ENCODE measurements at regions not wholly inside any gene's neighbourhood (a gene's known extent, or its start where the extent isn't known, plus 50 kb on each side); places are given as distances from the start of the nearest gene placed in this dataset.
A peak's percentile ranks its signal among the peaks of the same experiment; 100 is the strongest.

GRCh38 chr7:23981314-23981713 lies 271.3 kb downstream of the STK31 start:
- DNase-seq = no peak

DNA sequence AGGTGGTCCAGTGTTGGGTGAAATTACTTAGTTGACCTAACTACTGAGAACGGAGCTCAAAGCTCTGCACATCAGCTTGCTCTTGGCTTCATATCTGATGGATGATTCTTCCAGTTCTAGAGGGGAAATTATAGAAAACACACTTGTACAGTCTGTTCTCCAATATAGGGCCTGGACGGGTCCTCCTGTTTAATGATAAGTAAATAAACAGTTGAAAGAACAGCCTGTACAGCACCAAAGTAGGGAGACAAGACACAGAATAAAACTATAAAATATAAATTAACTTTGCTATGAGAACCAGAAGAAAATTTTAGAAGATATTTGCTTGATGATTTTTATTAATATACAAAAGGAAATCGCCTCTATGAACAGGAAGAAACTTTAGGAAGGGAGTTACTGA lies 271.7 kb downstream of the STK31 start:
- DNase-seq = no peak

- DNase-seq = no peak
Measured at GRCh38 chr7:24005517-24005916, 278.5 kb upstream of the NPY start.

DNA sequence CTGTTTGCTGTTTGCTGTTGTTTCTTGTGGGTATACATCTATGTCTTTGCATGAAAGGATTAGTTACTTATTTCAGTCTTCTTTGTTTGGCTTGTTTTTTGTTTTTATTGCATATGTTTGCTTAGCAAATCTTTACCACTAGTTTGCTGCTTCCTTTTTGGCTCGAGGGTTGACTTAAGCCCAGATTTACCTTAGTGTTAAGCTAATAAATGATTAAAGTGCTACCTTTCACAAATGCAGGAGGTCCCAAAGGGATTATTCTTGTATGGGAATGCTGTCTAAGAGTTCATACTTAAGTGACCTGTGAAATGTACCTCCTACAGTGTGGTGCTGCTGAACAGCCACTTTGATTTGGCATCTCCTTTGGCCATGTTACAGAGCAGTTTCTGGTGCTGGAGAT lies 273.5 kb upstream of the NPY start:
- DNase-seq = no peak

DNA sequence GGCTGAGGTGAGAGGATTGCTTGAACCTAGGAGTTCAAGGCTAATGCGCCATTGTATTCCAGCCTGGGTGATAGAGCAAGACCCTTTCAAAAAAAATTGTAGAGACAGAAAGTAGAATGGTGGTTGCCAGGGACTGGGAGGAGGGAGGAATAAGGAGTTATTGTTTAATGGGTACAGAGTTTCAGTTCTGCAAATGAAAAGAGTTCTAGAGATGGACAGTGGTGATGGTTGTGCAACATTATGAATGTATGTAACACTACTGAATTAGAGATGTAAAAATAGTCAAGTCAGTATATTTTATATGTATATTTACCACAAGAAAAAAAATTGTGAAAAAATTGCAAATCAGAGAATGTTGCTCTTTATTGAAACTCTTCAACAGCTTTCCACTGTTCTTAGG lies 266.5 kb upstream of the NPY start:
- DNase-seq = no peak

DNA sequence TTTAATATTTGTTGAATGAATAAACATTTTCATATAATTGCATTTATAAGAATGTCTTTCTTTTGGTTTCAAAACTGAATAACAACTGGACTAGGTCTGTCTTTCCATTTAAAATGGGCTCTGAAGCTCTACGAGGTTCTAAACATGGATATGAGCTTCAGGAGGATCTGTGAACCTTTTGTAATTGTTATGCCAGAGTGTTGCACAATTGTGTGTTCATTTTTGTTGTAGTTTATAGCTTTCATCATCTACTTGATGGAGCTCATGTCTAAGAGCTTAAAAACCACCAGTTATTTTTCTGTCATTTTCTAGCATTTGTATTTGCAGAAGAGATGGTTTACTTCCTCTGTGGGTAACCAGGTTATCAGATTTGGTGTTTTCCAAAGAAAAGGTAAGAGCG lies 265.7 kb upstream of the NPY start:
- no peak for DNase-seq

GRCh38 chr7:24019841-24020240 lies 264.1 kb upstream of the NPY start:
- DNase-seq = no peak

GRCh38 chr7:24024276-24025068 lies 259.5 kb upstream of the NPY start:
- peak; percentile 40 for DNase-seq

- DNase-seq = peak; percentile 20
Measured at GRCh38 chr7:24025094-24025493, 258.9 kb upstream of the NPY start.

DNA sequence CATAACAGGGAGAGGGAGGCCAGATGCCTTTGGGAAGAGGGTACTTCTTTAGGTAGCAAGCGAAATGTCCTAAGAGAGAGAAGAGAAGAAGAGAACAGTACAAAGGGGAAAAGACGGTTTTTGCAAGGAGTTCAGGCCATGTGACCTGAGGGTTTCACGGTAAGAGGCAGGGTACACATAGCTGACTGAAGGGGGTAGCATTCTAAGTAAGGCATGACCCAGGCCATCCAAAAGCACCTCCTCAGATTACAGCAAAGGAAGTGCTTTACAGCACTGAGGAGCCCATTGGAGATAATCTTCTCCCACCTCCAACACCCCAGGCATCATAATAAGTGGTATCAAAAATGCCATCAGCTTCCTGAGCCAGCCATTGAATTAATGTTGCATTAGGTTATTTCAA lies 258.2 kb upstream of the NPY start:
- no peak for DNase-seq

GRCh38 chr7:24026351-24026750 lies 257.6 kb upstream of the NPY start:
- no peak for DNase-seq

DNA sequence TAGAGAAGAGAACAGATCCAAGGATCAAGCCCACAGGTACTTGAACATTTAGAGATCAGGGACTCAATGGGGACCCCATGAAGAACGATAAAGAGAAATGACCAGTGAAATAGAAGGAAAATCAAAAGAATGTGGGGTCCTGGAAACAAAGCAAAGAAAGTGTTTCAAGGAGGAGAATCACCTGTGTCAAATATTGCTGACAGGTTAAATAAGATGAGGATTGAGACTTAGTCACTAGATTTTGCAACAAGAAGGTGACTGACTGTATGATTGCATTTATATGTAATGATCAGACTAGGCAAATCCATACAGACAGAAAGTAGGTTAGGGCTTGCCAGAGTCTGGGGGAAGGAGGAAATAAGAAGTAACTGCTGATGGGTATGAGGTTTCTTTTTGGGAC lies 254.9 kb upstream of the NPY start:
- DNase-seq = no peak

- no peak for DNase-seq
Measured at GRCh38 chr7:24034251-24034650, 249.7 kb upstream of the NPY start.

DNA sequence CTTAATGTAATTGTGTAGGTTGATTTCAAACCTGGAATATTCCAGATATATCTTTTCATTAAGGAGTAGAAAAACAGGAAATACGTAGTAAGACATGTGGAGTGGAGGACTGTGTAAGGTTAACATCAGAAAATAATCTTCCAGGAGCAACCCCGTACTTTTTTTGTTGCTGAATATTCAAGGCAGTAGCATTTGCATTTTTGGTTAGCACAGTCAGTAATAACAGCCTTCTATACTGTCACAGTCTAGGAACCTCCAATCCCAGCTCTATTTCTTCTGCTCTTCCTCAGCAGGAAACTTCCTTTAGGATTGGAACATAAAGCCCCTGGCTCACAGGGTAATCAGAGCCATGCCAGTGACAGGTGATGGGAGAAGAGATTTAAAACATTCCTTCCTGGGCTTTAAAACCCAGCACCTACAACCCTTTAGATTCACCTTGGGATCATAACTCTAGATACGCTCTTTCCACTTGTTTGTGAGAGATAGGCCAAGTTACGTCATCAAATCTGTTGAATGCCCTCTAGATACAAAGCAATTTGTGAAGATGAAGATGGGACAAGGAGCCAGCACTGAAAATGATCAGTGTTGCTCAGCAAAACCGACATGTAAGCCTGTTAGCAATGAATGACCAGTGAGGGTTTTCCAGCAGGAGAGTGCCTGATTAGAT lies 248.5 kb upstream of the NPY start:
- no peak for DNase-seq

GRCh38 chr7:24036033-24036412 lies 248.0 kb upstream of the NPY start:
- DNase-seq = no peak

GRCh38 chr7:24038993-24039392 lies 245.0 kb upstream of the NPY start:
- DNase-seq = peak; percentile 88

GRCh38 chr7:24039991-24040624 lies 243.9 kb upstream of the NPY start:
- DNase-seq = no peak

GRCh38 chr7:24042028-24042427 lies 242.0 kb upstream of the NPY start:
- DNase-seq = no peak

GRCh38 chr7:24049296-24049695 lies 234.7 kb upstream of the NPY start:
- no peak for DNase-seq

DNA sequence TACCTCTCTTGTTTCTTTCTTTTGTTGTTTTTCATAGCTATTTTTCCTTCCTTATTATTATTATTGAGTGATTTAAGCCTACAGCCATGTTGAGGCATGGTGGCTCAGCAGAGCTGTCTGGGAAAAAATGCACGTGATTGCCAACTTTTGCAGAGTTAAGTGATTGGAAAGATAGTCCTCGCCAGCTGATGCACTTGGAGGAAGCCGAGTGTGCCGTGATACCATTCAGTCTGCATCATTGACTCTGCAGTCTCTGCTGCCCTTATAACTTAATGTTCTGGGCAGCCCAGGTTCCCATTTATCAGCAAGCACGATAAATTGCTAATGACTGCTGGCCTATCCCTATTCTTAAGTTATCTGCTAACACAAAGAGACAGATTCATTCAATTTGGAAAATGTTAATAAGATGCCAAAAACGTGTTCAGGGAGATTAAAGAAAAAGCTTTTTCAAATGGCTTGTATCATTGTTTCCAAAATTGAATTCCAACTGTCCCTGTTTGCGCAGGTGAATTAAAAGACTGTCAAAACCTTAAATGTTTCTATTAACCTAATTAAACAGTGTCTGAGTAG lies 232.9 kb upstream of the NPY start:
- DNase-seq = no peak

- no peak for DNase-seq
Measured at GRCh38 chr7:24051651-24052050, 232.3 kb upstream of the NPY start.

DNA sequence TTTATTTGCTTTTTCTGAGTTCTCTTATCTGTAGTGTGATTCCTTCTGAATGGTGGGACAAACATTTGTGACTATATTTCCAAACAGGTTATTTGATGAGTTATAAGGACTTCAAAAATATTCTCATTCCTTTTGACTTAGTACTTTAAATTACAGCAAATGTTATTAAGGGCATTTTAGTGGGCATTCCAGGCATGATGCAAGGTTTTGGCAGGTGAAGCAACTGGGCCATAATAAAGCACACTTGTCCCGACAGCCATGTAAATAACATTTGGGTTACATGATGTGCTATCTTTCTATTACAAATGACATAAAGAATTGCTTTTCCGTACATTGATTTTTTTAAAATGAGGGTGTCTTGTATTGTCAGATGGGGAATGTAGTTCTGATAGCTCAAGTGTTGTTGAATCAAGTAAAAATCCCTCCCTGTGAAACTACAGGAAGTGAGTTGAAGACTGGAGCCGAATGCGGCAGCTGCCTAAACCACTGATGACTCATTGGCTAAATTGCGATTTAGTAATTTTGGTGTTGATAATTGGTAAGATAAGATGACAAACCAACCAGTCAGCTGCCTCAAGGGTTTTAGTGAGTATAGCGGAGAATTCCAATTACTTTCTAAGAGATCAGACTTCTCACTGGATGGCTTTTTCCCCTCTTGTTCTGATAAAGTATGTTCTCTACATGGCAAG lies 231.3 kb upstream of the NPY start:
- DNase-seq = no peak

DNA sequence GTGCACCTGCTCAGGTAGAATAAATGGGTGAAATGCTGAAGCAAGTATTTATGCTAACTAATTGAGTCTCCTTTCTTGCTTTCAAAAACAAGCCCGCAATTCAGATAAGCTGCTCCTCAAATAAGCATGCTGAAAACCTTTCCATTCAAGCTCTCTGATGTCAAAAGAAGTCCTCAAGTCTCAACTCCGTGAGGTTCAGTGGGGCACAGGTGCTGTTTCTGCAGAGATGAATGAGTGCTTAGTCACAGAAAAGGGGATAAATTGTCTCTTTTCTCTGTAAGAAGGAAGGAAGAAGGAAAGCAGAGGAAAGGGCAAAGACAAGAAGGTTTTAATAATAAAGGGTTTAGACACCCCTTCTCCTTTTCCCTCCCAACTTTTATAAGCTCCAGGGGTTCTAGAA lies 229.8 kb upstream of the NPY start:
- no peak for DNase-seq
